Right ventricle myocardium superior (tissue), 1 donor: ENCODE measurements at regions not wholly inside any gene's neighbourhood (a gene's known extent, or its start where the extent isn't known, plus 50 kb on each side); places are given as distances from the start of the nearest gene placed in this dataset.

Source experiments
- ATAC-seq: fragments of 200-7000 bp; cut with Tn5 transposase; one replicate; pipeline ENCODE4 v1.9.1; 2020; ENCODE audit warnings: mild to moderate bottlenecking; ENCODE audit not compliant: poor library complexity
- DNase-seq: peaks from one replicate; pipeline ENCODE4 v3.0.0-alpha.2; 2020
- intact Hi-C: fragments of 100-400 bp; cut with DNase I; formaldehyde crosslinking; loops from one replicate; pipeline ENCODE4 v1.11.2; 2022
- donor health status: DM: no; HTN: yes; CAD: no; lungs with severe emphysema.

DNA sequence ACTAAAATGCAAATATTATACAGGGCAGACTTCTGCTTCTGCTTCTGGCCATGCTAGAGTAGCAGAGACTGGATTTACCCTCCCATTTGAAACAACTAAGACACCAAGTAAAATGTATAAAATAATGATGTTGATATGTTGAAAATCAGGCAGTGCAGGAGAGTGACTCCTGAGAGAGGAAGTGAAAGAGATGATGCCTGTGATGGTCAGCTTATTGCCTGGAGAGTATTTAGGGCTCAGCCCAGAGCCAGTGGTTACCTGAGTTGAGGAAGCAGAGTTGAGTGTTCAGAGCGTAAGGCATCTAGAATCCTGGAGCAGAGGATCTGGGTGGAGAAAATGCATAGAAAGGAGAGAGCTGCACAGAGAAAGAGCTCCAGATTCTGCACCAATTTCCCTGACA lies 131.8 kb upstream of the C14orf180 start:
- no peak for DNase-seq
- no peak for ATAC-seq
- intact Hi-C loops = no loop called here

- ATAC-seq (no peak), DNase-seq (no peak)
- intact Hi-C loops = no loop called here
These were observed 131.2 kb upstream of the C14orf180 start for GRCh38 chr14:104448321-104448720.

- DNase-seq = no peak
- ATAC-seq = no peak
- intact Hi-C loops = no loop called here
These were observed 130.8 kb upstream of the C14orf180 start for GRCh38 chr14:104448721-104449120.

DNA sequence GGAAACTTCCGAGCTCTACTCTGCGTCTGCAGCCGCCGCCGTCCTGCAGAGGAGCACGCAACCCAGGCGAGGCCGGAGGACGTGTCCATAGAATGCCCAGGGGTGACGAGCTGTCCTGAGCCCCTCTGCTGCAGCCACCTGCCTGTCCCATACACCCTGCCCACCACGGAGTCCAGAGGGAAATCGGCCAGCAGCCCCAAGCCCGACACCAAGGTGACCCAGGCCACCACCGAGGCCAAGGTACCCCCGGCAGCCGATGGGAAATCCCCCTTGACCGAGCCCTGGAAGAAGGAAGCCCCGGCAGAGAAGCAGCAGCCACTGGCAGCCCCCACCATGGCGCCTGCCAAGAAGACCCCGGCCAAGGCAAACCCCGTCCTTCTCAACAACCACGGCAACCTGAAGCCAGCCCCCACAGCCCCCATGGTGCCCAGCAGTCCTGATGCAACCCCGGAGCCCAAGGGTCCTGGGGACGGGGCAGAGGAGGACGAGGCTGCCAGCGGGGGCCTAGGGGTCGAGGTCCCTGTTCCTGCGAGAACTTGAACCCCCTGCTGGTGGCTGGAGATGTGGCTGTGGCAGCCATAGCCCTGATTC lies 128.7 kb upstream of the C14orf180 start:
- DNase-seq (no peak), ATAC-seq (no peak)
- intact Hi-C loops = no loop called here

DNA sequence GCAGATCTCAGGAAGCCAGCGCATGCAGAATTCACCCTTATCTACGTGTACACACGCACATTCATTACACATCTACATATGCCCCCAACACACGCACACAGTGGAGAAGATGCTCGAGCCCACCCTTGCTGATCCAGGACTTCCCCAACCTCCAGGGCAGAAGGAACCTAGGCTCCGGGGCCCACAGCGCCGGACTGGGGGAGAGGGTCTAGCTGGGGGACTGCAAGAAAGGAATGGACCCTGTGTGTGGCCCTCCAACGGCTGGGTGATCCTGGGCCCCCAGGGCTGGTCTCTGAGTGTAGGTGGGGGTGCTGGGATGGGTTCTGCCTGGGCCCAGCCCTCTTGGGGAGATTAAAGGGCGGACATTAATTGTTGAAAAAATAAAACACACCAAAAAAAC lies 128.1 kb upstream of the C14orf180 start:
- intact Hi-C loops = no loop called here
- no peak for ATAC-seq
- DNase-seq = no peak

DNA sequence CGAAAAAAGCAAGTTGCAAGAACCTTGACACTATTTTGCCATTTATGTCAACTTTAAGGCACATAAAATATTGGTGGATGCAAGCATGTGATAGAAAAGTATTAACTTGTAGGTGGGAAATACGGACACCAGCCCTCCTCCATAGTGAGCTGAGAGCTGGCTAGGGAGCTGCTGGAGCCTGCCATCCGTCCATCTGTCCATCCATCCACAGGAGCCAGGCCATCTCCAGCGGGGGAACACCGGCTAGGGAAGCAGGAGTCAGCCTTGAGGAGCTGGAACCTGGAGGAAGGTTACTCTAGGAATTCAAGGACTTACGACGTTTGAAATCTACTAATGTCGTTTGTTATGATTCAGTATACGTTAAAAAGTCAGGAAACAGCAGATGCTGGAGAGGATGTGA lies 120.7 kb upstream of the C14orf180 start:
- no peak for DNase-seq
- intact Hi-C loops = no loop called here
- ATAC-seq = no peak

GRCh38 chr14:104460791-104461651 lies 118.5 kb upstream of the C14orf180 start:
- intact Hi-C loops = no loop called here
- DNase-seq (no peak), ATAC-seq (no peak)

GRCh38 chr14:104461676-104462449 lies 117.7 kb upstream of the C14orf180 start:
- intact Hi-C loops = no loop called here
- no peak for DNase-seq
- no peak for ATAC-seq

DNA sequence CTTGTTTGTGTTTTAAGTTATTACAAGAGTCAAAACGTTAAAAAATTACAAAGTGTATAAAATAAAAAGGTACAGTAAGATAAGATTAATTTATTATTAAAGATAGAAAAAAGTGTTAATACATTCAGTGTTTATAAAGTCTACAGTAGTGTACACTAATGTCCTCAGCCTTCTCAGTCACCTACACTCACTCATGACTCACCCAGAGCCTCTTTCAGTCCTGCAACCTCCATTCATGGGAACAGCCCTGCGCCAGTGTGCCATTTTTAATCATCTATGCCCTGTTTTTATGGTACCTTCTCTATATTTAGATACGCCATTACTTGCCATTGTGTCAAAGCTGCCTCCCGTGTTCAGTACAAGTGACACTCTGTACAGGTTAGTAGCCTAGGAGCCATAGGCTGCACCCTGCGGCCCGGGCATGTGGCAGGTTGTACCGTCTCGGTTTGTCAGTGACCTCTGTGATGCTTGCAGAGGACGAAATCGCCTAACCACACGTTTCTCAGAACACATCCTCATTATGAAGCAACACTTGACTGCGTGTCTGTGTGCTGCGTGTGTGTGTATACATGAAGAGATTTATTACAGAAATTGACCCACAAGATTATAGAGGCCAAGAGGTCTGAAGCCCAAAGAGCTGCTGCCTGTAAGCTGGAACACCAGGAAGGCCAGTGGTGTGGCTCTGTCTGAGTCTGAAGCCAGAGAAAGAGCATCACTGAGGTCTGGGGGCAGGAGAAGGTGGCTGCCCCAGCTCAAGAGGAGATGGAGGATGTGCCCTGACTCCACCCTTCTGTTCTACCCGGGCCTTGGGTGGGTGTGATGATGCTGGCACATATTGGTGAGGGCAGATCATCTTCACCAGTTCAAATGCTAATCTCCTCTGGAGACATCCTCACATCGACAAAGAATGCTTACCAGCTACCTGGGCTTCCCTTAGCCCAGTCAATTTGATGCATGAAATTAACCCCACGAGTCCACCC lies 116.6 kb upstream of the C14orf180 start:
- intact Hi-C loops = no loop called here
- ATAC-seq (no peak), DNase-seq (no peak)

DNA sequence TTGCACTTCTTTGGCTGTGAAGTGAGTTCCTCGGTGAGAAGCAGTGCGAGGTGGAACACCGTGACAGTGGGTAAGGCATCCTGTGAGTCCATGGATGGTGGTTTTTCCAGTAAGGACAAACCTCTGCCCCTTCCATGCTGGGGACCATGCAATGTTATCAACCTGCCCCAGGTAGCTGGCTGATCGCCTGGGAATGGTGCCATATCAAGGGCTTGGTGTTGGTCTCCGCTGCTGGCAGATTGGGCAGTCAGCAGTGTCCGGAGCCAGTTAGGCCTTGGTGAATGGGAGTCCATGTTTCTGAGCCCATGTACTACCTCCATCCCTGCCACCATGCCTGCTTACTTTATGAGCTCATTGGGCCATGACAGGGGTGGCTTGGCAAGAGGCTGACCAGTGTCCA lies 114.7 kb upstream of the C14orf180 start:
- intact Hi-C loops = no loop called here
- ATAC-seq (no peak), DNase-seq (no peak)

DNA sequence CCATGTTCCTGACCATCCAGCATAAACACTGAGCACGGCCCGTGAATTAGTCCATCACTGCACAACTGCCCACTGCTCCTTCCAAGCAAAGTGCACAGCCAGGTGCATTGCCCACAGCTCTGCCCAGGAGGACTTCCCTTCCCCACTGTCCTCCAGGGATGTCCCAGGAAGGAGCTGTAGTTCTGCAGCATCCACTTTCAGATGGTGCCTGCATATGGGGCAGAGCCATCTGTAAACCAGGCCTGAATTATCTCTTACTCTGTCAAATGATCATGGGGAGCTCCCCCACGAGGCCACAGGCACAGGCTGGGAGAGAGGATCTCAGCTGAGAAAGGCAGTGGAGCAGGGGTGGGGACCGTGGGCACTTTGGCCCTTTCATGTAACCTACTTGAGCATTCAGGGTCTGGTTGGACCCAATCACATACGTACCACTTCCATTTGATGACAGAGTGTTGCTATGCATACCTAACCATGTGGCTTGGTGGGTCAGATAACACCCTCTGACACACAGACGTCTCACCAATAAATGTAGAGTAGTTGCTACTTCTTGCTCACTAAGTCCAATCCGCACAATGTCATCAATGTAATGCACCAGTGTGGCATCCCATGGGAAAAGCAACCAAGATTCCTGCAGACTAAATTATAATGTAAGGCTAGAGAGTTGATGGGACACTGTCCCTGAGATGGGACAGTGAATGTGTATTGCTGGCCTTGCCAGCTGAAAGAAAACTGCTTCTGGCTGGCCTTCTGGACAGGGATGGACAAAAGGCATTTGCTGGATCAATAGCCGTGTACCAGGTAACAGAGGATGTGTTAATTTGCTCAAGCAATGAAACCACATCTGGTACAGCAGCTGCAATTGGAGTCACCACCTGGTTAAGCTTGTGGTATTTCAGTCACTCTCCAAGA lies 113.8 kb upstream of the C14orf180 start:
- no peak for ATAC-seq
- no peak for DNase-seq

DNA sequence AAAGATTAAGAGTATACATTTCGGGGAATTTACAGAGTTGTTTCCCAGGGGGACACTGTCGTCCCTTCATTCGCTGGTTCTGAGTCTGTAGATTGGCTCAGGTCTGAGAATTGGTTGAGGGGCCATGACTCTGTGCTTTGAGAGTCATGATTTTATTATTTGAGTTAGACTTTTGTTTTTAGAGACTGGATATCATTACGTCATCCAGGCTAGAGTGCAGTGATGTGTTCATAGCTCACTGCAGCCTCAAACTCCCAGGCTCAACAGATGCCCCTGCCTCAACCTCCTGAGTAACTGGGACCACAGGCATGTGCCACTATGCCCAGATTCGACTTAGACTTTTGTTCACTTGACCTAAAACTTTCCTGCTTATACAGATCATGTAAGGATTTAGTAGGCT lies 112.3 kb upstream of the C14orf180 start:
- DNase-seq (no peak), ATAC-seq (no peak)
- intact Hi-C loops = no loop called here

More for the DNA sequence above, 113.8 kb upstream of the C14orf180 start:
- intact Hi-C loops = no loop called here

DNA sequence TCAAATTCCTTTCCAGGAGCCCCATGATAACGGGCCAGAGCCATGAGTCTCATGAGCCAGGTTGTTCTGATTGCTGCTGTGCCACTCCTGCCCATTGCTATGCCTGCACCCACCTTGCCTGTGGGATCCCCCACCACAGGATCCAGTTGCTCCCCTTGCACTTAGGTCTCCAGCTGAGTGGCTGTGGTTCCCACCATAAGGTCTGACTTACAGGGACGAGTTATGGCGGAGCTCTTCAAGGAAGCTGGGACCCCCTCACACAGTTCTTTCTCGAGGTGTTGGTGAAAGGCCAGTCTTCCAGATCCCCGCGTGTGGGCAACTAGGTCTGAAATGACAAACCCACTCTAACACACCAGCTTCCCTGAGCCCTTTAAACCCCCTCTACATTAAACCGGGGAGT lies 111.9 kb upstream of the C14orf180 start:
- intact Hi-C loops = no loop called here

DNA sequence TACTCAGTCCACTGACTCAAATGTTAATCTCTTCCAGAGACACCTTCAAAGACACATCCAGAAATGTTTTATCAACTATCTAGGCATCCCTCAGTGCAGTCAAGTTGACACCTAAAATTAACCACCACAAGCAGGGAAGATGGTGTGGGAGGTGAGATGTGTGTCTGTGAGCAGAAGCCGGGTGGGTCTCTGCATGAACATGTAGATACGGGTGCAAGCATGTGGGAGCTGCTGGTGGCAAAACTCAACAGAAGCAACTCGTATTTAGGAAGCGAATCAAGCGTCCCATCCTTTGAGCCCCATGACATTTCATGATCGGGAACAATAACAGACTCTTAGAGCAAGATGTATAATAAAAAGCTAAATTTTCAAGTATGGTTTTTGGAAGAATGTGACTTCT lies 110.0 kb upstream of the C14orf180 start:
- no peak for ATAC-seq
- intact Hi-C loops = no loop called here
- no peak for DNase-seq

More for the DNA sequence above, 111.9 kb upstream of the C14orf180 start:
- DNase-seq (no peak), ATAC-seq (no peak)

GRCh38 chr14:104470588-104470987 lies 109.0 kb upstream of the C14orf180 start:
- ATAC-seq (no peak), DNase-seq (no peak)
- intact Hi-C loops = no loop called here

- ATAC-seq (no peak), DNase-seq (no peak)
- intact Hi-C loops = no loop called here
These were observed 108.5 kb upstream of the C14orf180 start for GRCh38 chr14:104471114-104471513.

- DNase-seq = no peak
- ATAC-seq = no peak
- intact Hi-C loops = no loop called here
These were observed 107.5 kb upstream of the C14orf180 start for GRCh38 chr14:104472073-104472472.
